ENCODE measurements at regions not wholly inside any gene's neighbourhood (a gene's known extent, or its start where the extent isn't known, plus 50 kb on each side); places are given as distances from the start of the nearest gene placed in this dataset.

- TF ChIP-seq PAX5 (IDR thresholded peaks at IDR 0.05; ENCODE audit: insufficient read depth, low read length, severe bottlenecking) (no peak), POU2F2 (IDR thresholded peaks at IDR 0.05; ENCODE audit: low read depth, low read length) (no peak), POLR2A (IDR thresholded peaks at IDR 0.05; ENCODE audit: low read depth, low read length) (no peak), SPI1 (IDR thresholded peaks at IDR 0.05; ENCODE audit: low read depth, low read length) (no peak), POLR2AphosphoS5 (IDR thresholded peaks at IDR 0.05; ENCODE audit: low read depth, low read length) (no peak), TAF1 (IDR thresholded peaks at IDR 0.05; ENCODE audit: low read depth, low read length) (no peak)
- DNase-seq (ENCODE audit: insufficient read length, low spot score) = no peak
- FAIRE-seq = no peak
Measured at GRCh38 chr6:47915017-47915416, 133.2 kb downstream of the OPN5 start.

- FAIRE-seq = no peak
Measured at GRCh38 chr6:47908271-47908670, 126.4 kb downstream of the OPN5 start.

GRCh38 chr6:47905717-47906116 is 123.9 kb downstream of the OPN5 start:
- DNase-seq (ENCODE audit: insufficient read length, low spot score) = no peak
- TF ChIP-seq POU2F2 (IDR thresholded peaks at IDR 0.05; ENCODE audit: low read depth, low read length) = no peak
- no peak for TF ChIP-seq SPI1 (IDR thresholded peaks at IDR 0.05; ENCODE audit: low read depth, low read length)
- TF ChIP-seq POLR2A (IDR thresholded peaks at IDR 0.05; ENCODE audit: low read depth, low read length) = no peak
- no peak for TF ChIP-seq PAX5 (IDR thresholded peaks at IDR 0.05; ENCODE audit: insufficient read depth, low read length, severe bottlenecking)
- TF ChIP-seq POLR2AphosphoS5 (IDR thresholded peaks at IDR 0.05; ENCODE audit: low read depth, low read length) = no peak
- TF ChIP-seq TAF1 (IDR thresholded peaks at IDR 0.05; ENCODE audit: low read depth, low read length) = no peak
- no peak for FAIRE-seq

More at GRCh38 chr6:47908271-47908670, 126.4 kb downstream of the OPN5 start:
- TF ChIP-seq POU2F2 (IDR thresholded peaks at IDR 0.05; ENCODE audit: low read depth, low read length) = no peak
- no peak for TF ChIP-seq PAX5 (IDR thresholded peaks at IDR 0.05; ENCODE audit: insufficient read depth, low read length, severe bottlenecking)
- TF ChIP-seq POLR2A (IDR thresholded peaks at IDR 0.05; ENCODE audit: low read depth, low read length) = no peak
- TF ChIP-seq SPI1 (IDR thresholded peaks at IDR 0.05; ENCODE audit: low read depth, low read length) = no peak
- TF ChIP-seq TAF1 (IDR thresholded peaks at IDR 0.05; ENCODE audit: low read depth, low read length) = no peak
- TF ChIP-seq POLR2AphosphoS5 (IDR thresholded peaks at IDR 0.05; ENCODE audit: low read depth, low read length) = no peak
- no peak for DNase-seq (ENCODE audit: insufficient read length, low spot score)

- no peak for FAIRE-seq
- no peak for DNase-seq (ENCODE audit: insufficient read length, low spot score)
- TF ChIP-seq SPI1 (IDR thresholded peaks at IDR 0.05; ENCODE audit: low read depth, low read length) (no peak), POLR2AphosphoS5 (IDR thresholded peaks at IDR 0.05; ENCODE audit: low read depth, low read length) (no peak), POU2F2 (IDR thresholded peaks at IDR 0.05; ENCODE audit: low read depth, low read length) (no peak), POLR2A (IDR thresholded peaks at IDR 0.05; ENCODE audit: low read depth, low read length) (no peak), PAX5 (IDR thresholded peaks at IDR 0.05; ENCODE audit: insufficient read depth, low read length, severe bottlenecking) (no peak), TAF1 (IDR thresholded peaks at IDR 0.05; ENCODE audit: low read depth, low read length) (no peak)
Measured at GRCh38 chr6:47897247-47897646, 115.4 kb downstream of the OPN5 start.

- peak; percentile 31 for FAIRE-seq
Measured at GRCh38 chr6:47890326-47890875, 108.6 kb downstream of the OPN5 start.

GRCh38 chr6:47879015-47879414 is 97.2 kb downstream of the OPN5 start:
- TF ChIP-seq PAX5 (IDR thresholded peaks at IDR 0.05; ENCODE audit: insufficient read depth, low read length, severe bottlenecking) (no peak), POU2F2 (IDR thresholded peaks at IDR 0.05; ENCODE audit: low read depth, low read length) (no peak), POLR2A (IDR thresholded peaks at IDR 0.05; ENCODE audit: low read depth, low read length) (no peak), TAF1 (IDR thresholded peaks at IDR 0.05; ENCODE audit: low read depth, low read length) (no peak), SPI1 (IDR thresholded peaks at IDR 0.05; ENCODE audit: low read depth, low read length) (no peak), POLR2AphosphoS5 (IDR thresholded peaks at IDR 0.05; ENCODE audit: low read depth, low read length) (no peak)
- DNase-seq (ENCODE audit: insufficient read length, low spot score) (no peak), FAIRE-seq (no peak)

More at GRCh38 chr6:47890326-47890875, 108.6 kb downstream of the OPN5 start:
- no peak for TF ChIP-seq POLR2A (IDR thresholded peaks at IDR 0.05; ENCODE audit: low read depth, low read length)
- TF ChIP-seq SPI1 (IDR thresholded peaks at IDR 0.05; ENCODE audit: low read depth, low read length) = no peak
- TF ChIP-seq POLR2AphosphoS5 (IDR thresholded peaks at IDR 0.05; ENCODE audit: low read depth, low read length) = no peak
- no peak for TF ChIP-seq PAX5 (IDR thresholded peaks at IDR 0.05; ENCODE audit: insufficient read depth, low read length, severe bottlenecking)
- no peak for TF ChIP-seq POU2F2 (IDR thresholded peaks at IDR 0.05; ENCODE audit: low read depth, low read length)
- no peak for TF ChIP-seq TAF1 (IDR thresholded peaks at IDR 0.05; ENCODE audit: low read depth, low read length)
- DNase-seq (ENCODE audit: insufficient read length, low spot score) = no peak

Measured in GM12891 (cell line).